Endothelial cell (in vitro differentiated cells): ENCODE measurements at regions not wholly inside any gene's neighbourhood (a gene's known extent, or its start where the extent isn't known, plus 50 kb on each side); places are given as distances from the start of the nearest gene placed in this dataset.

ENCODE experiments used
- DNase-seq: peaks from one replicate; pipeline ENCODE4 v3.0.0; 2021; ENCODE audit warnings: low spot score
- H3K27ac Mint-ChIP-seq: one replicate; pipeline ENCODE4 v1.8.0; 2021; ENCODE audit warnings: mixed read lengths, inconsistent platforms; ENCODE audit not compliant: unreplicated experiment
- H3K27me3 Mint-ChIP-seq: one replicate; pipeline ENCODE4 v1.8.0; 2021; ENCODE audit warnings: mild to moderate bottlenecking, moderate library complexity, mixed read lengths, inconsistent platforms; ENCODE audit not compliant: unreplicated experiment
- H3K36me3 Mint-ChIP-seq: one replicate; pipeline ENCODE4 v1.8.0; 2021; ENCODE audit warnings: mild to moderate bottlenecking, low read depth, mixed read lengths, inconsistent platforms; ENCODE audit not compliant: unreplicated experiment
- H3K4me1 Mint-ChIP-seq: one replicate; pipeline ENCODE4 v1.8.0; 2021; ENCODE audit warnings: mild to moderate bottlenecking, mixed read lengths, inconsistent platforms; ENCODE audit not compliant: unreplicated experiment
- H3K4me3 Mint-ChIP-seq: one replicate; pipeline ENCODE4 v1.8.0; 2021; ENCODE audit warnings: mild to moderate bottlenecking, mixed read lengths, inconsistent platforms; ENCODE audit not compliant: unreplicated experiment
- H3K9me3 Mint-ChIP-seq: one replicate; pipeline ENCODE4 v1.8.0; 2021; ENCODE audit warnings: mixed read lengths, inconsistent platforms; ENCODE audit not compliant: unreplicated experiment
- CTCF ChIP-seq: fragments of 200-600 bp; sonication (generic); IDR thresholded peaks from one replicate; pipeline ENCODE4 v1.5.0; 2021; ENCODE audit warnings: antibody characterized with exemption; ENCODE audit not compliant: unreplicated experiment

DNA sequence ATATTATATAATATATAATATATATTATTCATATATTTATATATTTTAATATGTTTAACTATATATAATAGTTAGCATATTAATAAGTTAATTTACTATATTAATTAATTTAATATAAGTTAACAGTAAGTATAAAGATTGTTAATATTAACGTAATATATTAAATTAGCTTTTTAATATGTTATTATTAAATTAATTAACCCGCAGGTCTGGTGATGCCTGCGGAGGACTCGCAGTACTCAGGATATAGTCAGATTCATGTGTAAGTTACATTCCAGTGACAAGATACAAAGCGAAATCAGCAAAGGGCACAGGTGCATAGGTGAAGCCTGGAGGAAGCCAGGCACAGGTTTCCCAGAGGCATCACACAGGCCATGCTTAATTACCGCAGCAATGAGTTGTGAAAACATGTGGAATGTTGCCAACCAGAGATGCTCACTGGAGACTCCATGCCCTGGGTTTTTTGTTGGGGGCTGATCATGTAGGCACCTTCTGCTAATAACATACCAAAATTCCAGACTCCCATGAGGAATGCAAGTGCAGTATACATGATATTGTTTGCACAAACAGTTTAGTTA lies 130.4 kb upstream of the MPHOSPH6 start:
- H3K9me3 Mint-ChIP-seq, result no peaks in the 10 kb centered on the region
- no peaks in the 10 kb centered on the region for H3K4me1 Mint-ChIP-seq
- no peak overlapping the region for H3K4me3 Mint-ChIP-seq
- no peaks in the 10 kb centered on the region for H3K36me3 Mint-ChIP-seq
- no peaks in the 10 kb centered on the region for H3K27me3 Mint-ChIP-seq
- no peak overlapping the region for H3K27ac Mint-ChIP-seq
- DNase-seq, result no peak
- TF ChIP-seq CTCF, result no peak

- Mint-ChIP-seq H3K4me3 (no peak overlapping the region), H3K4me1 (no peaks in the 10 kb centered on the region), H3K36me3 (no peaks in the 10 kb centered on the region), H3K9me3 (no peaks in the 10 kb centered on the region), H3K27ac (no peak overlapping the region), H3K27me3 (no peaks in the 10 kb centered on the region)
- no peak for DNase-seq
- no peak for TF ChIP-seq CTCF
Observed at GRCh38 chr16:82298472-82298871, 128.4 kb upstream of the MPHOSPH6 start.

DNA sequence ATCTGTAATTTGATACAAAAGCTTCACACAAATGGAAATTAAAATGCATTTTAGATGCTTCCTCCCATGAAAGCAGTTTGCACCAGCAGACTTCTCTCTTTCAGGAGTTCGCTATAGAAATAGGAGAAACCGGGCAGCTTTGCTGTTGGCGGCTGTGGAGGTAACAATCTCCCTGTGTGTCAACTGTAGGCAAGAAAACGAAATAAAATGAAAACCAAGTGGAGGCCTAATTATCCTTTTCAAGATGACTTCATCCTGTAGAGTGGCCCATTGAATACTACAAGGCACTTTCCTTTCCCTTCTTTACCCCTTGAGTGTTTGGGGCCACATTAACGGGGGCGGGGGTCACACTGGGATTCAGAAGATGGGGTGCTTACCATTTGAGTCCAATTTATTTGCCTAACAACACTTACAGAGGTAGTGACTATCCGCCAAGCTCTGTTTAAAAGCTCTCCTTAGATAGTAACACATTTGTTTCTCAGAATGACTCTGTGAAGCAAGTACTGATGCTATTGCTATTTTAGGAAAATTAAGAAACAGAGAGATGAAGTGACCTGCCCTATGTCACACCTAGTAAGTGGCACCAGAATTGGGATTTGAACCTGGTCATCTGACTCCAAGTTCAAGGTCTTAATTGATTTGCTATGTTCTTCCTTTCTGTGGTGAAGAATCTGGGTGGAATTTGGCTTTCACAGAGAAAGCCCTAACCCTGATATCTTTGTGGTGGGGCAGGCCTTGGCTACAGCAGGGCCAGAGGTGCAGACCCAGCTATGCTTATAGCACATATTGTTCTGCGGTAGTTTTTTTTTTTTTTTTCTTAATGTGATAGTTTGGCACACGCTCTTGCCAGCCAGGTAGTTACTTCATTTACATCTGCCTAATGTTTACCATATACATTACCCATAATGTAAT lies 125.5 kb upstream of the MPHOSPH6 start:
- Mint-ChIP-seq H3K4me1 (no peaks in the 10 kb centered on the region), H3K9me3 (no peaks in the 10 kb centered on the region)
- TF ChIP-seq CTCF, result no peak

GRCh38 chr16:82293671-82294070 lies 123.6 kb upstream of the MPHOSPH6 start:
- Mint-ChIP-seq H3K36me3 (no peaks in the 10 kb centered on the region), H3K4me3 (no peak overlapping the region), H3K27ac (no peak overlapping the region), H3K27me3 (peaks cover 2% of the 10 kb centered on the region), H3K9me3 (no peaks in the 10 kb centered on the region), H3K4me1 (no peaks in the 10 kb centered on the region)
- no peak for DNase-seq
- no peak for TF ChIP-seq CTCF

More for the DNA sequence above, 125.5 kb upstream of the MPHOSPH6 start:
- Mint-ChIP-seq H3K27me3 (peaks cover 2% of the 10 kb centered on the region), H3K27ac (no peak overlapping the region), H3K36me3 (no peaks in the 10 kb centered on the region), H3K4me3 (no peak overlapping the region)
- no peak for DNase-seq

DNA sequence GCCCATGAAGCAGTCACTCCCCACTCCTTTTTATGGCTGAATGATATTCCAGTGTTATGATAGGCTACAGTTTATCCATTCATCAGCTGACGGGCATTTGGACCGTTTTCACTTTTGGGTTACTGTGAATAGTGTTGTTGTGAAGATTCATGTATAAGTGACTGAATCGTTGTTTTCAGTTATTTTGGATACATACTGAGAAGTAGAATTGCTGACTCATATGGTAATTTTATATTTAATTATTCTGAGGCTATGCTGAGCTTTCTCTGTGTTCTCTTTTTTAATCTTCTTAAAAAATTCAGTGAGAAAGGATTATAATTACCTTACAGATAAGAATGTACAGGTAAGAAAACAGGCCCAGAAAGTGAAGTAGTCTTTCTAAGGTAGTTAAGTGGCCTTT lies 117.9 kb upstream of the MPHOSPH6 start:
- Mint-ChIP-seq H3K4me3 (no peak overlapping the region), H3K27ac (no peak overlapping the region), H3K4me1 (no peaks in the 10 kb centered on the region), H3K9me3 (no peaks in the 10 kb centered on the region), H3K36me3 (no peaks in the 10 kb centered on the region), H3K27me3 (peaks cover 2% of the 10 kb centered on the region)
- DNase-seq, result no peak
- no peak for TF ChIP-seq CTCF
